Ammon's horn (tissue), 1 donor: ENCODE measurements at regions not wholly inside any gene's neighbourhood (a gene's known extent, or its start where the extent isn't known, plus 50 kb on each side); places are given as distances from the start of the nearest gene placed in this dataset.
A peak's percentile ranks its signal among the peaks of the same experiment; 100 is the strongest.

Experiments
- DNase-seq: peaks from one replicate; pipeline ENCODE4 v3.0.0-alpha.2; 2016; ENCODE audit warnings: low spot score

DNA sequence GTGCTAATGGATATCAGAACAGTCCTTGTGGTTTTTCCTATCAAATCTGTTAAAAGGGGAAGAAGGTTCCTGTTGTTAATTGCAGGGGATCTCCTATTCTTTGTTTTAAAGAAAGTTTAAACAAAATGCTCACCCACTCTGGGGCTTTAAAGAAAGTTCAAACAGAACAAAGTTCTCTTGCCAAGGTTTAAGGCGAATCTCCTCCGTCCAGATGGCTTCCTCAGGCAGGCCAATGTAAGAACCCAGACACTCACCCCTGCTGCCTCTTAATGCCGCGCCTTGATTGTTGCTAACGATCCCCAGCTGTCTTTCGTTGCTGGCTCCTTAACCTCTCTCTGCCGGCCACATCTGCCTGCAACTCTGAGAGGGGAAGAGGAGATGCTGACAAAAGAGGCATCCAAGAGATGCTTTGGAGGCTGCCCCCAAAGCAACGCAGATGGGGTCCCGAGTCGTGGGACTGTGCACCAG is 235.0 kb upstream of the PRDM1 start:
- no peak for DNase-seq

GRCh38 chr6:105850261-105851112 is 235.6 kb upstream of the PRDM1 start:
- no peak for DNase-seq

- DNase-seq, result no peak
These were observed 236.4 kb upstream of the PRDM1 start for GRCh38 chr6:105849746-105850145.

- no peak for DNase-seq
These were observed 238.7 kb upstream of the PRDM1 start for GRCh38 chr6:105847433-105847832.

DNA sequence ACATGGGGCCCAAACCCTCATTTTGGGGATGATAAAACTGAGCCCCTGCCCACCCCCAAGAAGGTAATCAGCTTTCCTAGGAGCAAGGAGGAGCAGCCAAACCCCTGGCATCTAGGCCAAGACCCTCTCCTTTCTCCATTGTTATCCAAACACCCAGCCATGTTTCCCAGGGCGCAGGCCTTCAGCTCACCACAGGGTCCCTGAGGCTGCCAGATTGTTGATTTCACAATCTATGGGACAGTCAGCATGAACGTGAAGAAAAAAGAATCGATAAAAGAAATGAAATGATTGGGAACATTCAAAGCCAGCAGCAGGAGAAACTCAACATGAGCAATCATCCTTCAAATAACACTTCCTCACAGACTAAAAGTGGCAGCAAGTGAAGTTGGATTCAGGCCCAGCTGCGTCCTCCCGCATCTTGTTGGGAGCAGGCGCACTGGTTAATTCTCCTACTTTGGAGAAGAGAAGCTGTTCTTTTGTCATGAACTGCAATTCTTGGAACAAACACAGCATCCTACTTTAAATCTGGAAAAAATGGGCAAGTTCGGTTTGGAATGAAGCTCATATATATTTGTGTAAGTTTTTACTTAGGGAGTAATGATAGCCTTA is 241.8 kb upstream of the PRDM1 start:
- peak; percentile 77 for DNase-seq

DNA sequence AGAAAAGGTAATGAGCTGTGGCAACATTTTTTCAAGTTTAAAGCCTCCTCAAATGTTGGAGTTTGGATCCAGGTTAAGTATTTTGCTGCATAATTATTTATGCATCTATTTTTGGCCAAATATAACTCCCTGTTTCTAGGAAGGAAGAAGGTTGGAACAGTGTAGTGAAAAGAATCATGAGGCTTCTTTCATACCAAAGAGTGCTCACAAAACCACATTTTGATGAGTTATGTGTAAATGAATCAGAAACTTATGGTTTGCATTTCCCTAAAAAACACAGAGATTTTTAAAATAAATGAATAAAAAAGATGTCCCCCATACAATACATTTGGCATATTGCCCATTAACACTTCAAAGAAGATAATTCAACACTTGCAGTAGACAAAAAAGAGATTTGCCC is 246.9 kb upstream of the PRDM1 start:
- no peak for DNase-seq

GRCh38 chr6:105838171-105838570 is 248.0 kb upstream of the PRDM1 start:
- DNase-seq, result no peak

DNA sequence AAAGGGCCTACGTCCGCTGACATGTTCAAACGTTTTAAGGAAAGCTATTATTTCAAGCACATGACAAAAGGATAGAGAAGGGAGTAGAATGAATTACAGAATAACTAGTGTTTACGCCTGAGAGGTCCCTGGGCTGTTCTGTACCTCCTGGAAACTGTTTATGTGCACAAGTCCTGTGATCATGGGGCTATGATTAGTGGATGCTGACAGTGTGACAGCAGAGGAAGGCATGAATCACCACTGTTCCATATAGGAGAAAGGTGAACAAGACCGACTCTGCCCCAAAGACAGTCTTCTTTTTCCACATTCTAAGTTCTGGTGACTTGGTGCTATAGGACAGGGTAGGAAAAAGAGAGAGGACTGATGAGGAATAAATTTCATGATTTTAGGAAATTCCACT is 249.2 kb upstream of the PRDM1 start:
- no peak for DNase-seq

DNA sequence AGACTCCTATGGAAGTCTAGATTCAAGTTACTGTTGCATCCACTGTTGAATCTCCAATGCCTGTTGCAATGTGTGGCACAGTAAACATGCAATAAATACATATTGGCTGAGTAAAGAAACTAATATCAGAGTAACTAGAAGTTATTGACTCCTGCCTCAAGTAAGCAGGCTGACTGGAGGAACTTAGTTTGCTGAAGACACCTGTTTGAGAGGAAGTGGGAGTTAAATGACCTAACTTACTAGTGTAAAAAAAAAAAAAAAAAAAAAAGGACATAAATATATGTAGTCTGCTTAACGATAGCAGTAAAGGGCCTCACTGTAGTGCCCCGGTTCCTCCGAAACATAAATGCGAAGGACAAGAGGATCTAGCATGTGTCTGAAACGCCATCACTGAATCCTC is 249.8 kb upstream of the PRDM1 start:
- no peak for DNase-seq

DNA sequence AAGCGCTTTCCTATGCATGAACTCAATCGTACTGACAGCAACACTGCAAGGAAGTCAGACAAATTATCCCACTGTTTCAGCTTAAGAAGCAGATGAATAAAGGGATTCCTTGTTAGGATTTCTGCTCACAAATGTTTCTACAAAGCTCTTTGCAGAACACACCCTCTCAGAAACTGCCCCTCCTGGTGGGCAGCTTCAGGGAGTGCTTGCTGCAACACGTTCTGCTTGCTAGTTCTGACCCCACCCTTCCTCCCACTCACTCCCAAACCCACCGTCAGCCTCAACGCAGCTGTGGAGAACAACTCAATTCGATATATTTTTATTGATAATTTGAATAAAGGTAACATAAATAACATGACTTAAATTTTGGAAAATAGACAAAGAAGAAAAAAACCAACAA is 250.8 kb upstream of the PRDM1 start:
- no peak for DNase-seq

- no peak for DNase-seq
These were observed 251.9 kb upstream of the PRDM1 start for GRCh38 chr6:105833959-105834947.

DNA sequence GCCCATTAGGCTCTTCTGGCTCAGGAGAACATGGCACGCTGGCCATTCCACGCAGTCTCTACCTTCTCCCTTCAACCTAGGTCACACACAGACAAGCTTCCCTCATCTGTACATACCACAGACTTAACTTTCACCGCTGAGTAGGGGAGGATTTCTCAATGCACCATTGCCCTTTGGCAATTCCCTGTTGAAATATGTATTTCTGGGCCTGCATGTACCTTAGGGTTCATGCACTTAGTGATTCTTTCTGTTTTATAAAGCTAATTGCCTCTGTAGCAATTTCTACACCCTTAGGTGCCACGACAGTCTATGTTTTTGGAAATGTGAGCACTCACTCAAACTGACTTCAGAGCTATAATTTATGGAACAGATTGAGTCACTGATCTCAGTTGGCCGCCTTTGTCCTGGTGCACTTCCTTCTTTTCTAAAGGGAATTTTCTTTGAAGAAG is 253.8 kb upstream of the PRDM1 start:
- no peak for DNase-seq

- no peak for DNase-seq
These were observed 254.6 kb upstream of the PRDM1 start for GRCh38 chr6:105831311-105832097.

DNA sequence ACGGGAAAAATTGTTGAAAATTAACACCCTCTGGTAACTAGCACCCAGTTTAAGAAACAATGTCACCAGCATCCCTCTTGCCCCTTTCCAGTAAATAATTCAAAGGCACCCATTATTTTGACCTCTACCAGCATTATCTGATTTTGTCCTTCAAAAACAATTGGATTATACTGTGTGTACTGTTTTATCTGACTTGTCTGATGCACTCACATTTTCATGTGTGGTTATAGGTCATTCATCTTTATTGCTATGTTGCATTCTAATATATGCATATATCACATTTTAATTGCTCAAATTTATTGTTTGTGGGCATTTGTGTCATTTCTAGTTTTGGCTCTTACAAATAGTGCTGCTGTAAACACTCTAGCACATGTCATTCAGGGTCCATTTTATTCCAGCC is 260.9 kb upstream of the PRDM1 start:
- DNase-seq, result no peak

DNA sequence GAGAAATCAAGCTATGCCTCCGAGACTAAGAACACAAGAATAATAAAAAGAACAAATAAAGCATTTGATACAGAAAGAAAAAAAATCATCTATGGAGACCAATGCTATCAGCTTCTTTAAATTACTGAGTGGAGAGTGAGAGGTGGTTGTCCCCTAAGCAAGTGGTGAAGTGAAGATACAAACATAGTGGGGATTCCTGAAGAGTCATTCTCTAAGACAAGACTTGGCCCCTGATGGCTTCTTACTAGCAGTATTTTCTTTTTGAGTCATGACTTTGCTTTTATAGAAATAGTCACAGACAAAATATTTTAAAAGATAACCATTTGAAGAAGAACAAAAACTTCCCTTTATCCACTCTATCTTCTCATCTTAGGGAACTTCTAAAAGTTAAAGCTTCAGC is 261.4 kb upstream of the PRDM1 start:
- no peak for DNase-seq

GRCh38 chr6:105821777-105822176 is 264.4 kb upstream of the PRDM1 start:
- DNase-seq, result no peak

GRCh38 chr6:105821027-105821426 is 265.1 kb upstream of the PRDM1 start:
- no peak for DNase-seq

DNA sequence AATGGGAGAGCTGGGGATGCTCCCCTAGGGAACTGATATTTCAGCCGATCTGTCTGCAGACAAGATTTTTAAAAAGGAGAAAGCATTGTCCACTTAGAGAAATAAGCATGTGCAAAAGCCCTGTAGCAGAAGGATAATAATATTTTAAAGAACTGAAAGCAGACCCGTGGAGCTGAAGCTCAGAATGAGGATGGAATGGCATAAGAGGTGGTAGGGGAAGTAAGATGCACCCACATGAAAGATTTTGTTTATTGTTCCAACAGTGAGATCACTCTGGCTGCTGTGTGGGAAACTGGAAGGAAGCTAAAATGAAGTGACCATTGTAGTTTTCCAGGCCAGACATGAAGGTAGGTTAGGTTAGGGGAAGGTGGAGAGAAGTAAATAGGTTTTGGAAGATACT is 266.4 kb upstream of the PRDM1 start:
- peak; percentile 23 for DNase-seq

DNA sequence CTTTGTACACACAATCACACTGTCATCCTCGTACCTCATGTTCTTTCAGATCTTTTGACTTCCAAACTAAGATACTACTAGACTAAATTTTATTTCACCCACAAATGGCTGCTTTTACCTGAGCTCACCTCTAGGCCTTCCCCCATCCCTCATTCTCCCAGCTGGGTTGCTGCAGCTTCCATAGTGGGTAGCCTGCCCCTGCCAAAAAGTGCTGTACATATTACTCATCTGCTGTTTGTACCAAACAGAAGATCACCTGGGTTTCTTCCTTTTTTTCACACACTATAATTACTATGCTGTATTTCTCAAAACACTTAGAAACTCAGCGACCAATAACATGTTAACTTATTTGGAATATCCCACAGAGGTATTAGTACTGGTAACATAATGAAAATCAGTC is 267.6 kb upstream of the PRDM1 start:
- no peak for DNase-seq

- DNase-seq, result no peak
These were observed 268.2 kb upstream of the PRDM1 start for GRCh38 chr6:105817961-105818360.

DNA sequence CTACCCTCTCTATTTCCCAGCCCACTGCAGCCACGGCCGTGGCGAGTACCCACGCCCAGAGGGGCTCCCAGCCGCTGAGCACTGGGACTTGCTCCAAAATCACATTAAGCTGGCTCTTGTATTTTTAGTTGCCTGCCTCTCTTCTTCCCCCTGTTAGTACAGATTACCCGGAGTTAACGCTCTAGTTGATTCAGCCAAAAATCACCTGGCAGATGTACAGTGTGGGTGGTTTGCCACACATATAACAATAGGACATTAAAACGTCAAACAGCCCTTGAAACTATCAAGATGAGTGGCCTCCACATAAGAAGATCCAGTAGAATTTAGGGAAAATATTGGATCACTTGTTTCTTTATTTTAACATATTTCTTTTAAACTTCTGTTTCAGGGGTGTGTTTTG is 268.8 kb upstream of the PRDM1 start:
- peak; percentile 21 for DNase-seq

- DNase-seq, result no peak
These were observed 269.3 kb upstream of the PRDM1 start for GRCh38 chr6:105816847-105817246.
